ENCODE measurements at regions not wholly inside any gene's neighbourhood (a gene's known extent, or its start where the extent isn't known, plus 50 kb on each side); places are given as distances from the start of the nearest gene placed in this dataset.

DNA sequence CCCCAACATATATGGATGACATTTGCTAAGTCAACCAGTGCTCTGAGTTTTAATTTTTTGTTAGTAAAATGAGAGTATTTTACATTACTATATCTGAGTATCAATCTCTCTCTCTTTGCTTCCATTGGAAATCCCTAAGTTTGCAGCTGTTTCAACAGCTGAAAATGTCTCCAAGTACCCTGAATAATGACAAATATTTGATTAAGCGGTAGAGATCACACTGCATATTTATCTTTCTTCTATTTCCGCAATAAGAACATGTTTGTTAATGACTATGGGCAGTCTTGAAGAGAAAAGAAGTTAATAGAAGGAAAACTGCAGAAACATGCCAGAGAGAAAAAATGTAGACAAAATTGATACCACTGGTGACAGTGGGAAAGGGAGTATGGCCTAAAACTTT is 1117.5 kb downstream of the NCAM2 start:
- 0 out of 2 replicates have a peak, but pooled peaks cover 2% of the 10 kb centered on the region for H3K4me1 Mint-ChIP-seq
- no peaks in the 10 kb centered on the region for H3K27me3 Mint-ChIP-seq (ENCODE audit: low read depth)
- no peak for ATAC-seq

DNA sequence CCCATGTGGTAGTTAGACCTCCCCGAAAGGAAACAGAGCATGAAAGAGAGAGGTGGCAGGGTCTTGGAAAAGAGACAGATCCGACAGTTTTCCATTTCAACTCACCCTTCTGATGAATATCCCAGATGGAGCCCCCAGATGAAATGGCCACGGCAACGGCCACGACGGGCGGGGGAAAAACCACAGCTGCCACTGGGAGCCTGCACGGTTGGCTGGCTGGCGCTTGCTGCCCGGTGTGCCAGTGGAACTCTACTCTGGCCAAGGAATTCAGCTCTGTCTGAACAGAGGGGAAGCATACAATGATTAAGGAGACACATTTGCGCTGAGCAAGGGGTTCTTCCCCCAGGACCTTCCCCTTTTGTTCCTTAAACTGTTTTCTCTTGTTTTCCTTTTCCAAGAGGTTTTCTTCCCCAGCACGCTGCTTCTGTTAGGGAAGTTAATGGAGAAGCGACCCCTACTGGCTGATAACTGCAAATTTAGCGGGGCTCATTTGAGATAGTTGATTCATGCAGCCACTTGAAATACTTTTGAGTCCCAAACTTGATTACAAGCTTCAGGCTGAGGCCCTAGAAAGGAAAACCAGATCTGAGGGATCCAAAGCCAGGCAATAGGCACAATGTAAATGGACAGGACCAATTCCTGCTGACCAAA is 1122.5 kb downstream of the NCAM2 start:
- ChIA-PET CTCF (interaction anchor here (0.8 to 1.4 kb wide), 3 partner anchors 10 to 366 kb away, joined by 3 to 5 read pairs (median 4); no protein-coding TSS in a partner anchor), POLR2A (no interaction called here)
- peak; percentile 31 for DNase-seq (ENCODE audit: low spot score)
- Mint-ChIP-seq H3K27me3 (ENCODE audit: low read depth) (no peaks in the 10 kb centered on the region; the same call in 1 of the 2 replicates), H3K4me3 (no peak overlapping the region), H3K36me3 (no peaks in the 10 kb centered on the region), H3K27ac (no peak overlapping the region), H3K4me1 (0 out of 2 replicates have a peak, but pooled peaks cover 2% of the 10 kb centered on the region), H3K9me3 (peaks cover 12% of the 10 kb centered on the region)
- TF ChIP-seq, protein P1, sequence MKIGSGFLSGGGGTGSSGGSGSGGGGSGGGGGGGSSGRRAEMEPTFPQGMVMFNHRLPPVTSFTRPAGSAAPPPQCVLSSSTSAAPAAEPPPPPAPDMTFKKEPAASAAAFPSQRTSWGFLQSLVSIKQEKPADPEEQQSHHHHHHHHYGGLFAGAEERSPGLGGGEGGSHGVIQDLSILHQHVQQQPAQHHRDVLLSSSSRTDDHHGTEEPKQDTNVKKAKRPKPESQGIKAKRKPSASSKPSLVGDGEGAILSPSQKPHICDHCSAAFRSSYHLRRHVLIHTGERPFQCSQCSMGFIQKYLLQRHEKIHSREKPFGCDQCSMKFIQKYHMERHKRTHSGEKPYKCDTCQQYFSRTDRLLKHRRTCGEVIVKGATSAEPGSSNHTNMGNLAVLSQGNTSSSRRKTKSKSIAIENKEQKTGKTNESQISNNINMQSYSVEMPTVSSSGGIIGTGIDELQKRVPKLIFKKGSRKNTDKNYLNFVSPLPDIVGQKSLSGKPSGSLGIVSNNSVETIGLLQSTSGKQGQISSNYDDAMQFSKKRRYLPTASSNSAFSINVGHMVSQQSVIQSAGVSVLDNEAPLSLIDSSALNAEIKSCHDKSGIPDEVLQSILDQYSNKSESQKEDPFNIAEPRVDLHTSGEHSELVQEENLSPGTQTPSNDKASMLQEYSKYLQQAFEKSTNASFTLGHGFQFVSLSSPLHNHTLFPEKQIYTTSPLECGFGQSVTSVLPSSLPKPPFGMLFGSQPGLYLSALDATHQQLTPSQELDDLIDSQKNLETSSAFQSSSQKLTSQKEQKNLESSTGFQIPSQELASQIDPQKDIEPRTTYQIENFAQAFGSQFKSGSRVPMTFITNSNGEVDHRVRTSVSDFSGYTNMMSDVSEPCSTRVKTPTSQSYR (CRISPR knock-in tag; IDR thresholded peaks at IDR 0.05) = no peak
- TF ChIP-seq, protein P2, sequence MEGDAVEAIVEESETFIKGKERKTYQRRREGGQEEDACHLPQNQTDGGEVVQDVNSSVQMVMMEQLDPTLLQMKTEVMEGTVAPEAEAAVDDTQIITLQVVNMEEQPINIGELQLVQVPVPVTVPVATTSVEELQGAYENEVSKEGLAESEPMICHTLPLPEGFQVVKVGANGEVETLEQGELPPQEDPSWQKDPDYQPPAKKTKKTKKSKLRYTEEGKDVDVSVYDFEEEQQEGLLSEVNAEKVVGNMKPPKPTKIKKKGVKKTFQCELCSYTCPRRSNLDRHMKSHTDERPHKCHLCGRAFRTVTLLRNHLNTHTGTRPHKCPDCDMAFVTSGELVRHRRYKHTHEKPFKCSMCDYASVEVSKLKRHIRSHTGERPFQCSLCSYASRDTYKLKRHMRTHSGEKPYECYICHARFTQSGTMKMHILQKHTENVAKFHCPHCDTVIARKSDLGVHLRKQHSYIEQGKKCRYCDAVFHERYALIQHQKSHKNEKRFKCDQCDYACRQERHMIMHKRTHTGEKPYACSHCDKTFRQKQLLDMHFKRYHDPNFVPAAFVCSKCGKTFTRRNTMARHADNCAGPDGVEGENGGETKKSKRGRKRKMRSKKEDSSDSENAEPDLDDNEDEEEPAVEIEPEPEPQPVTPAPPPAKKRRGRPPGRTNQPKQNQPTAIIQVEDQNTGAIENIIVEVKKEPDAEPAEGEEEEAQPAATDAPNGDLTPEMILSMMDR (IDR thresholded peaks at IDR 0.05) = peak; percentile 73
- ATAC-seq = peak; percentile 82

More for the DNA sequence above, 1117.5 kb downstream of the NCAM2 start:
- H3K9me3 Mint-ChIP-seq = peaks cover 9% of the 10 kb centered on the region; the same call in 1 of the 2 replicates
- POLR2A ChIA-PET = no interaction called here
- TF ChIP-seq SMAD4 (CRISPR knock-in tag; IDR thresholded peaks at IDR 0.05) = no peak
- TF ChIP-seq ESRRA (CRISPR knock-in tag; IDR thresholded peaks at IDR 0.05; ENCODE audit: borderline replicate concordance) = no peak
- TF ChIP-seq, protein P3, sequence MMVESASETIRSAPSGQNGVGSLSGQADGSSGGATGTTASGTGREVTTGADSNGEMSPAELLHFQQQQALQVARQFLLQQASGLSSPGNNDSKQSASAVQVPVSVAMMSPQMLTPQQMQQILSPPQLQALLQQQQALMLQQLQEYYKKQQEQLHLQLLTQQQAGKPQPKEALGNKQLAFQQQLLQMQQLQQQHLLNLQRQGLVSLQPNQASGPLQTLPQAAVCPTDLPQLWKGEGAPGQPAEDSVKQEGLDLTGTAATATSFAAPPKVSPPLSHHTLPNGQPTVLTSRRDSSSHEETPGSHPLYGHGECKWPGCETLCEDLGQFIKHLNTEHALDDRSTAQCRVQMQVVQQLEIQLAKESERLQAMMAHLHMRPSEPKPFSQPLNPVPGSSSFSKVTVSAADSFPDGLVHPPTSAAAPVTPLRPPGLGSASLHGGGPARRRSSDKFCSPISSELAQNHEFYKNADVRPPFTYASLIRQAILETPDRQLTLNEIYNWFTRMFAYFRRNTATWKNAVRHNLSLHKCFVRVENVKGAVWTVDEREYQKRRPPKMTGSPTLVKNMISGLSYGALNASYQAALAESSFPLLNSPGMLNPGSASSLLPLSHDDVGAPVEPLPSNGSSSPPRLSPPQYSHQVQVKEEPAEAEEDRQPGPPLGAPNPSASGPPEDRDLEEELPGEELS (CRISPR knock-in tag; IDR thresholded peaks at IDR 0.05) = no peak
- TF ChIP-seq, protein P4, sequence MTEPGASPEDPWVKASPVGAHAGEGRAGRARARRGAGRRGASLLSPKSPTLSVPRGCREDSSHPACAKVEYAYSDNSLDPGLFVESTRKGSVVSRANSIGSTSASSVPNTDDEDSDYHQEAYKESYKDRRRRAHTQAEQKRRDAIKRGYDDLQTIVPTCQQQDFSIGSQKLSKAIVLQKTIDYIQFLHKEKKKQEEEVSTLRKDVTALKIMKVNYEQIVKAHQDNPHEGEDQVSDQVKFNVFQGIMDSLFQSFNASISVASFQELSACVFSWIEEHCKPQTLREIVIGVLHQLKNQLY (CRISPR knock-in tag; IDR thresholded peaks at IDR 0.05) = no peak
- no peak for TF ChIP-seq TCF7 (CRISPR knock-in tag; IDR thresholded peaks at IDR 0.05; ENCODE audit: low read depth)
- TF ChIP-seq TP53 (CRISPR knock-in tag; IDR thresholded peaks at IDR 0.05) = no peak
- no peak for TF ChIP-seq FOXJ3 (CRISPR knock-in tag; IDR thresholded peaks at IDR 0.05; ENCODE audit: borderline replicate concordance)
- no peak for TF ChIP-seq ZNF396 (CRISPR knock-in tag; IDR thresholded peaks at IDR 0.05; ENCODE audit: borderline replicate concordance)
- TF ChIP-seq SMAD3 (CRISPR knock-in tag; IDR thresholded peaks at IDR 0.05; ENCODE audit: borderline replicate concordance) = no peak
- no peak for TF ChIP-seq KAT7 (CRISPR knock-in tag; IDR thresholded peaks at IDR 0.05; ENCODE audit: borderline replicate concordance)
- TF ChIP-seq, protein P5, sequence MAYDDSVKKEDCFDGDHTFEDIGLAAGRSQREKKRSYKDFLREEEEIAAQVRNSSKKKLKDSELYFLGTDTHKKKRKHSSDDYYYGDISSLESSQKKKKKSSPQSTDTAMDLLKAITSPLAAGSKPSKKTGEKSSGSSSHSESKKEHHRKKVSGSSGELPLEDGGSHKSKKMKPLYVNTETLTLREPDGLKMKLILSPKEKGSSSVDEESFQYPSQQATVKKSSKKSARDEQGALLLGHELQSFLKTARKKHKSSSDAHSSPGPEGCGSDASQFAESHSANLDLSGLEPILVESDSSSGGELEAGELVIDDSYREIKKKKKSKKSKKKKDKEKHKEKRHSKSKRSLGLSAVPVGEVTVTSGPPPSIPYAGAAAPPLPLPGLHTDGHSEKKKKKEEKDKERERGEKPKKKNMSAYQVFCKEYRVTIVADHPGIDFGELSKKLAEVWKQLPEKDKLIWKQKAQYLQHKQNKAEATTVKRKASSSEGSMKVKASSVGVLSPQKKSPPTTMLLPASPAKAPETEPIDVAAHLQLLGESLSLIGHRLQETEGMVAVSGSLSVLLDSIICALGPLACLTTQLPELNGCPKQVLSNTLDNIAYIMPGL (CRISPR knock-in tag; IDR thresholded peaks at IDR 0.05) = no peak
- no peak for TF ChIP-seq GRHL2 (CRISPR knock-in tag; IDR thresholded peaks at IDR 0.05; ENCODE audit: insufficient replicate concordance, severe bottlenecking)
- no peak for TF ChIP-seq ZNF671 (CRISPR knock-in tag; IDR thresholded peaks at IDR 0.05)
- no peak for TF ChIP-seq RORB (CRISPR knock-in tag; IDR thresholded peaks at IDR 0.05)
- TF ChIP-seq, protein P6, sequence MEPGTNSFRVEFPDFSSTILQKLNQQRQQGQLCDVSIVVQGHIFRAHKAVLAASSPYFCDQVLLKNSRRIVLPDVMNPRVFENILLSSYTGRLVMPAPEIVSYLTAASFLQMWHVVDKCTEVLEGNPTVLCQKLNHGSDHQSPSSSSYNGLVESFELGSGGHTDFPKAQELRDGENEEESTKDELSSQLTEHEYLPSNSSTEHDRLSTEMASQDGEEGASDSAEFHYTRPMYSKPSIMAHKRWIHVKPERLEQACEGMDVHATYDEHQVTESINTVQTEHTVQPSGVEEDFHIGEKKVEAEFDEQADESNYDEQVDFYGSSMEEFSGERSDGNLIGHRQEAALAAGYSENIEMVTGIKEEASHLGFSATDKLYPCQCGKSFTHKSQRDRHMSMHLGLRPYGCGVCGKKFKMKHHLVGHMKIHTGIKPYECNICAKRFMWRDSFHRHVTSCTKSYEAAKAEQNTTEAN (CRISPR knock-in tag; IDR thresholded peaks at IDR 0.05) = no peak
- TF ChIP-seq ETV6 (CRISPR knock-in tag; IDR thresholded peaks at IDR 0.05) = no peak
- no peak for TF ChIP-seq NR3C1 (CRISPR knock-in tag; conservative IDR thresholded peaks at IDR 0.05; ENCODE audit: low read depth)
- TF ChIP-seq, protein P7, sequence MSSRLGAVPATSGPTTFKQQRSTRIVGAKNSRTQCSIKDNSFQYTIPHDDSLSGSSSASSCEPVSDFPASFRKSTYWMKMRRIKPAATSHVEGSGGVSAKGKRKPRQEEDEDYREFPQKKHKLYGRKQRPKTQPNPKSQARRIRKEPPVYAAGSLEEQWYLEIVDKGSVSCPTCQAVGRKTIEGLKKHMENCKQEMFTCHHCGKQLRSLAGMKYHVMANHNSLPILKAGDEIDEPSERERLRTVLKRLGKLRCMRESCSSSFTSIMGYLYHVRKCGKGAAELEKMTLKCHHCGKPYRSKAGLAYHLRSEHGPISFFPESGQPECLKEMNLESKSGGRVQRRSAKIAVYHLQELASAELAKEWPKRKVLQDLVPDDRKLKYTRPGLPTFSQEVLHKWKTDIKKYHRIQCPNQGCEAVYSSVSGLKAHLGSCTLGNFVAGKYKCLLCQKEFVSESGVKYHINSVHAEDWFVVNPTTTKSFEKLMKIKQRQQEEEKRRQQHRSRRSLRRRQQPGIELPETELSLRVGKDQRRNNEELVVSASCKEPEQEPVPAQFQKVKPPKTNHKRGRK (CRISPR knock-in tag; IDR thresholded peaks at IDR 0.05; ENCODE audit: borderline replicate concordance) = no peak
- no peak for TF ChIP-seq CBFB (CRISPR knock-in tag; IDR thresholded peaks at IDR 0.05; ENCODE audit: low read depth)
- no peak overlapping the region for H3K4me3 Mint-ChIP-seq
- CTCF ChIA-PET = no interaction called here
- no peaks in the 10 kb centered on the region for H3K36me3 Mint-ChIP-seq
- no peak for DNase-seq (ENCODE audit: low spot score)
- H3K27ac Mint-ChIP-seq = no peak overlapping the region

Measured in WTC11 (cell line).